GM19397 (cell line): ENCODE measurements at regions not wholly inside any gene's neighbourhood (a gene's known extent, or its start where the extent isn't known, plus 50 kb on each side); places are given as distances from the start of the nearest gene placed in this dataset.
A peak's percentile ranks its signal among the peaks of the same experiment; 100 is the strongest.

Experiments used
- ATAC-seq: cut with Tn5 transposase; IDR thresholded peaks from one replicate; pipeline ENCODE4 v1.9.1; 2021; ENCODE audit warnings: mild to moderate bottlenecking, moderate library complexity; ENCODE audit not compliant: unreplicated experiment

DNA sequence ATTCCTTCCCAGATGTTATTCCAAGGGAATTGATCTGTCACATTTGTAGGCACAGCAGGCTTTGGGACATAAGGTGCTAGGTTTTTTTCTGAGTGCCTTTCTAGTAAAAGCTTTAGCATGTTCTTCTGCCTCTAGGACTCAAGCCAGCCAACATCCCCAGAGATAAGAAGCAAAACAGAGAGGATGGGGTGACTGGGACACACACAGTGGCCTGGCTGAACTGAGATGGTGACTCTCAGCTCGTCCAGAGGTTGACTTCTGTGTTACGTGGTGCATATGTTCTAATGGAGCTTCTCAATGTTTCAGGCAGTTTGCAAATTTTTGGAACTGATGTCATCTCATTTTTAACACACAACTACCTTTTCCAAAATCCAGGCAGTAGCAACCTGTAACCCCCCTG lies 188.1 kb upstream of the CELF2 start:
- no peak for ATAC-seq

DNA sequence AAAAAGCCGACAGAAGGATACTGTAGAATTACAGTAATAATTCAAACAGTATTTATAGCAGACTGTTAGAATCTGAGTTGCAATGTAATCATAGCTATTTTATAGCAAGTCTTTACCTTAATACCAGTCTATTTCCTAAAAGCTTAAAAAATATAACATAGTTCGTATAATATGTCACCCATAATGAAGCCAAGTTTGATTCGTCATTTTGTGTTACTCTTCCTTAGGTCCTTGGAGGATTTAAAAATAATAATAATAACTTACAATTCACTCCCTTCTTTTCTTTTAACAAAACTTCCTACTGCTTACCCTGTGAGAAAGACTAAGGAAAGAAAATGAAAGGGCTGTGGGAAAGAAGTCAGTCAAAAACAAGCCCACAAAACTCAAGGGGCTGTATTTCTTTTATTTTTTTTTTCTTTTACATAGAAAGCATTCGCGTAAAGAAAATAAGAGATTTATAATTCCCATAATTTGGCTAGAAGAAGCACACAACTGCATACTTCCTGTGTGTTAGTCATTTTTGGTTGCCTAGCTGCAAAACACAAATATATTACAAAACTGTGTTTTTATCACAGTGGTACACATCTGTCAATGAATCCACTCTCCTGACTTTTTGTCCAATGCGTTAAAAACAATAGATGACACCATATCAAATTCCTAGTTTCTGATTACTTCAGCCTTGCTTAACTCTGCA lies 187.2 kb upstream of the CELF2 start:
- no peak for ATAC-seq

DNA sequence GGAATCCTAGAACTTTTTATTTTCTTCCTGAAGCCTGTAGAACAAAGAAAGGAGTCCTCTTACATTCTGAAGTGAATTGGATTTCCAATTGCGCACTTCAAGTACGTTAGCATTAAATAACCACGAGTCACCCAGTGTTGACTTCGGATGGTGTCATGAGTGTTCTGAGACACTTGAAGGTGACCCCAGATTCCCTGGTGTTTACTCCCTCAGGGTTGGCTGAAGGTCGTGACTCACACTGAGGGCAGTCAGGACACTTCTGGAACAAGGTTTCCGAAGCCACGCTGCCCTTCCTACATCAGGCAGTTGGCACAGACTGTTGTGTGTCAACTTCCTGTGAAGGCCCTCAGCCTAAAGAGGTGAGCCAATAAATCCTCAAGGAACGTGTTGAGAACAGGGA lies 186.6 kb upstream of the CELF2 start:
- no peak for ATAC-seq

DNA sequence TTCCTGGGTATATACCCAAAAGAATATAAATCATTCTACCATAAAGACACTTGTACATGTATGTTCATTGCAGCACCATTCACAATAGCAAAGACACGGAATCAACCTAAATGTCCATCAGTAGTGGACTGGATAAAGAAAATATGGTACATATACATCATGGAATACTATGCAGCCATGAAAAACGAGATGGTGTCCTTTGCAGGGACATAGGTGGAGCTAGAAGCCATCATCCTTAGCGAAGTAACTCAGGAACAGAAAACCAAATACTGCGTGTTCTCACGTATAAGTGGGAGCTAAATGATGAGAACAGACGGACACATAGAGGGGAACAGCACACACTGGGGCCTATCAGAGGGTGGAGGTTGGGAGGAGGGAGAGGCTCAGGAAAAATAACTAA lies 183.7 kb upstream of the CELF2 start:
- no peak for ATAC-seq

DNA sequence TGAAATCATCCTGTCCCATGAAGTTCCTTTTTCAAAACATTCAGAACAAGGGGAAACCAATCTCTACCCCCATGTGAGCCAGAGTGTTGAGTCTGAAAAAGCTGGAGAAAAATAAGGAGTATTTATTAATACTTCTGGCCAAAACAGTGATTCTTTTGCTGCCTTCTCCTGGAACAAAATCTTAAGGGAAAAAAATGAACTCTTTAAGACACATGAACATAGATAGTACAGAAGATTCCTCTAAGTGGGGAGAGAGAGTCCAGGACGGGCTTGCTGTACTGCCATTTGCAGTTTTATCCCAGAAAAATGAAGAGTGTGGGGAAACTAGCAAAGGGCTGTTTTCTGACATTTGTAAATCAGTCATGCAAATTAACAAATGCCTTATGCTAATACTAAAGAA lies 173.4 kb upstream of the CELF2 start:
- no peak for ATAC-seq

DNA sequence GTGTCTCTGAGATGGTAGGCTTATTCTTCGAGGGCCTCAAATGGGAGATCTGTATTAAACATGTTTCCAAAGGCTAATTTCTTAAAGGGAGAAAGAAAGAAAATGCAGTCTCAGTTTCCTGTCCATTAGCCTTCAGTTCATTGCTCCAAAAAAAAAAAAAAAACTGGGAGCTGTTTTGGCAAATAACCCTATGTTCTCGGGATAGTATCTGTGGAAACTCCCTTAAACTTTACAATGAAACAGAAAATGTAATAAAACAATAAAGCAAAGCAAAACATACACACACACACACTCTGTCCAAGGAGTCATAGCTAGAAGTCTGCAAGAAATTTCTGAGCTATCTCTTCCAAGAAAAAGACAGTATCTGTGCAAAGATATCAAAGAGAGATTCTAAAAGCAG lies 172.5 kb upstream of the CELF2 start:
- no peak for ATAC-seq

DNA sequence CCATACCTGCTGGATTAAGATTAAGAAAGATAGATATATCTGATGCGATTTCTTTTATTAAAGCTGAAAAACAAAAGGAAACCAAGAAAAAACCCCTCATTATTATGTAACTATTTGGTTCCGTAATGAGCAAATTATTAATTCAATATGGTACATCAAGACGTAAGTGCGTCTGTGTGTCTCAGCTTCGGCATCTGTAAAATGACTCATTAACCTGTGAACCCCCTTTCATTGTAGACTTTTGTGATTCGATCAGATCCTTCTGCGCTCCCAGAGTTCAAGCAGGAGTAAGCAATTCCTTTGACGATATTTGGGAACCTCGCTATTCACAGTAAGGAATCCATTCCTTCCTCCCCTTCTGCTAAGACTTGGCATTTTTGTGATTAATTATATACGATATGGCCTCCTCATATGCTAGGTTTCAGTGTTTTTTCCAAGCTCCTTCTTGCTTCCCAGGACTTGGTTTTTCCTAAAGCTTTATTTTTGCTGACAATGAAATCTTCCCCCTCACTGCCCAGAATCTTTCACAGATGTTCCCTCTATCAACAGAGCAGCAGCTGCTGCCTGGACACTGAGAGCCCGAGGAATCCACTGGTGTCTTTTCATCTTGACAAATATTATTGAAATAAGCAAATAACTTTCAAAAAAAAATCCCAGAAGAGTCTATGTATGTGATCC lies 171.7 kb upstream of the CELF2 start:
- no peak for ATAC-seq

DNA sequence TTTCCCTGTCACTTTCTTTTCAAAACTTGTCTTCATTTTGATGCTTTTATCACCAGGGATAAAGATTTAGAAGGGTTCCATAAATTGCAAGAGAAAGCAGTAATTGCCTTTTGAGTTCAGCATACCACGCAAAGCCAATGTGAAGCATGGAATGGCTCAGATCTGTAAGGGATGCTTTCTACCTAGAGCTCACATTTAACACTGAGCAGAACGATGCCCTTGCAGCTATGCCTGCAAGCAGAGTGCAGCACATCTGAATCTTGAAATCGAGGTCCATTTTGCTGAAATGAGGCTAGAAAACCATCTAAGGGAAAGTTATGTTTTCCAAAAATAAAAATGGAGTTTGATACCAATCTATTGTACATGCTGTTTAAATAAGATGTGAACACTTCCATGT lies 171.2 kb upstream of the CELF2 start:
- ATAC-seq = no peak

DNA sequence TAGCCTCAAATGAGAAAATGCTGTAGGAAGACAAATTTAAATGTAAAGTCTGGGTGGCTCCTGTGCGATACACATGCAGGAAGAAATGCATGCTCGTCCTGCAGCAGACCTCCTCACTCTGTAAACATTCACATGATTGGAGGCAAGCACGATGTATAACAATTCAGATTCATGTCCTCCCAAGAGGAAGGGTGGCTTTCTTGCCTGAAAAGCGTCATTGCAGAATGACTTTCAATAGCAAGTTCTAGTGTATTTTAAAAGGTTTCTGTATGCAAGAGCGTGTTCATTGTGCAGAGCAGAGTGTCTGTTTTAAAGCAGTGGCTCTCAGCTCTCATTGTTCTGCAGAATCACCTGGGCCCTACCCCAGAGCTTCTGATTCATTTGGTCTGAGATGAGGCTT lies 170.3 kb upstream of the CELF2 start:
- ATAC-seq = no peak

DNA sequence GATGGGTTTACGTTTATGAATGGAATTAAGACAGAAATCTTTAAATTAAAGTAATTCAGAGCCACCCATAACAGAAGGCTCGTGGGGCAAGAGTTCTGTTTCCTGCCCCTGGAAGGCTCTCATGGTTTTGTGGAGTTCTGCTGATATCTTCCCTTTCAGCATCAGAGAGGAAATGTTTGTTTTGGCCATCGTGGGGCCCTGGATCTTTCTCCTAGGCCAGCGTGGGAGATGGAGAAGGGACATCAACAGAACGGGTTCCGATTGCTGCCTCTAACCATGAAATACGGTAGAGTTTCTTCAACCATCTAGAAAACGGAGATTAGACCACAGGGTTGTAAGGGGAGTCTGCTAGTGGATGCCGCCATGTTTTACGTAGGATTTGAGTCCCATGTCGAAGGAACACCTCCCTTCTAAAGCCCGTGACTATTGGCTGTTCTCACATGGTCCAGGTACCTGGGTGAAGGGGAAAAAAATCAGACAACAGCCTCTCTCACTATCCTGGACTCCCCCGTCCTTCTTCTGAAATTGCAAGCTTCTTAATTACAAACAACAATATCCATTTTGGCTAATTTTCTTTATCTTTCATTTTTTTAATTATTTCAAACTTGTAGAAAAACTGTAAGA lies 169.1 kb upstream of the CELF2 start:
- no peak for ATAC-seq

DNA sequence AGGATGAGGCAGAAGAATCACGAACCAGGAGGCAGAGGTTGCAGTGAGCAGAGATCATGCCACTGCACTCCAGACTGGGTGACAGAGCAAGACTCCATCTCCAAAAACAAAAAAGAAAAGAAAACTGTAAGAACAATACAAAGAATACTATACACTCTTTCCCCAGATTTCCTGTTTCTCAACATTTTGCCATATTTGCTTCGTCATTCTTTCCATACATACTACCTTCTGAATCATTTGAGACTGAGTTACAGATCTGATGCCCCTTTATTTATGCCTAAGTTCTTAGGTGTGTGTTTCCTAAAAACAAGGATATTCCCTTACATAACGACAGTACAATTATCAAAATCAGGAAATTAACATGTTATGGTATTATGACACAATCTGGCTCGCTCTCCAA lies 168.4 kb upstream of the CELF2 start:
- ATAC-seq = no peak

DNA sequence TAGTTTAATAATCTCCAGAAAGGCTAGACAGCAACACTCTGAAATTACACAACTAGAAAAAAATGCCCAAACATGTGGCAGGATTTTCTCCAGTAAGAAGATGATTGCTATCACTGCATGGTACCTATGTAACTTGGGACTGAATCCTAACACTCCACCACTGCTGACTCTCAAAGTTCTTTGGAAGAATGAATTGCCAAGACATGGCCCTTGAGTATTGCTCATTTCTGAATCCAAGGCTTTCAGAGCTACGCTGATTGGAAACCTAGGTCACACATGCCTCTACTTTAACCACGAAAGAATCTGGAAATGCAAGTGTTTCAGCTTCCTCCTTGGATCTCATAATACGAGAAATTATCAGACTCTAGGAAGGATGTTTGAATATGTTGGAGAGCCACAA lies 167.5 kb upstream of the CELF2 start:
- ATAC-seq = no peak

DNA sequence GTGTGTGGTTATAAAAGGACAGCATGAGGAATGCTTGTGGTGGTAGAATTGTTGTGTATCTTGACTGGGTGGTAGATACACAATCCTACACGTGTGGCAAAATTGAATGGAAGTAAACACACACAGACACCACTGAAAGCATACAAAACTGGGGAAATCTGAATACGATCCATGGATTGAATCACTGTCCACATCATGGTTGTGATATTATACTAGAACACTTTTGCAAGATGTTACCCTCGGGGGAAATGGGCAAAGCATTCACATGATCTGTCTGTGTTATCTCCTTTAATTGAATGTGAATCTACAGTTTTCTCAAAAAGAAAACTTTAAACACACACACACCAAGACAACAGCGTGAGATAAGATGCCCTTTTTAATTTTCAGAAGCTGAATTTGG lies 165.2 kb upstream of the CELF2 start:
- no peak for ATAC-seq

DNA sequence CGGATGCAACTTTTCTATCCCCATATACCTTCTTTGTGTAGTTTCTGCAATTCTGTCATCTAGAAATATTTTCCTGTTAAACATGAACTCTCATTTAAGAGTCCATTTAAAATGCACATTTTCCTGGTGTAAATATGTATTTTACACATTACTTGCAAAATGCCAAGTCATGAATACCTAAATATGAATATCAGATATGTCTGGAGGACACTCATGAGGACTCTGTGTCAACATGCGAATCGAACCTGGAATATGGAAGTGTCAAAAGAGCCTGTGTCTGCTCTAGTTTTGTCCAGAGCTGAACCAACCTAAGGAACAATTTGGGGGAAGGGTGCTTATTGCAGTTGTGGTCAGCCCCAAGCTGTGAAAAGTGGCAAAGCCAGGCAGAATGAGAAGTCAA lies 163.7 kb upstream of the CELF2 start:
- no peak for ATAC-seq

DNA sequence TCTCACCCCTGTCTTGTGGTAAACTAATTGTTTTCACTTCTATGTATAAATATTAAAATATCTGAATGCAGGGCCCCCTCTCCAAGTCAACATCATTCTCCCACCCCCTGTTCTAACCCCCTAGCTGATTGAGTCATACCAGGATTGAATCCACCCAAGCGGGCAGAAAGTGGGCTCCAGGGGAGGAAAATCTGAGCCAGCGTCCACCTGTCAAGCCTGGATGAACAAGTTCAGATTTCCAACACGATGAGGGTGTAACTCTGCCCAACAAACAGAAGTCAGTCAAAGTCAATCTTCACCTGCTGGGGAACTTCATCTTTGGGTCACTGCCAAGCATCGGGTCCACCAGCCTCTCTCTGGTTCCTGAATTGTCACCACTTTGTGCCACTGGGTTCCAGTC lies 162.9 kb upstream of the CELF2 start:
- ATAC-seq = no peak

DNA sequence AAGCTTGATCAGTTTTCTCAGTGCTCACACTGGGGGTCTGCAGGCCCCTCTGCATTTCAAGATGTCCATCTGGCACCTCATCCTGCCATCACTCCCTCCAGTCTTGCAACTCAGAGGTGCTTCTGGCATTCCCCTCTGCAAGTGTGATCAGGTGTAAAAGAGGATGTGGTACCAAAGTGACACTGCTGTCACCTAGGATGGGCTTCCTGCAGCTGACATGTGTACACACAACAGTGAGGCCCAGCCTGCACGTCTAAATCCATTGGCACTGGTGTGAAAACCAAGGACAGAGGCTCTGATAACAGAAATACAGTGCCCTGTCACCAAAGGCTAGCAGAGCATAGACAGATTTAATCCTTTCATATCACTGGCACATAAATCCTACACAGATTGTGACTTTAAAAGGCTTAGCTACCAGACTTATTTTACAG lies 162.5 kb upstream of the CELF2 start:
- ATAC-seq = peak; percentile 57

DNA sequence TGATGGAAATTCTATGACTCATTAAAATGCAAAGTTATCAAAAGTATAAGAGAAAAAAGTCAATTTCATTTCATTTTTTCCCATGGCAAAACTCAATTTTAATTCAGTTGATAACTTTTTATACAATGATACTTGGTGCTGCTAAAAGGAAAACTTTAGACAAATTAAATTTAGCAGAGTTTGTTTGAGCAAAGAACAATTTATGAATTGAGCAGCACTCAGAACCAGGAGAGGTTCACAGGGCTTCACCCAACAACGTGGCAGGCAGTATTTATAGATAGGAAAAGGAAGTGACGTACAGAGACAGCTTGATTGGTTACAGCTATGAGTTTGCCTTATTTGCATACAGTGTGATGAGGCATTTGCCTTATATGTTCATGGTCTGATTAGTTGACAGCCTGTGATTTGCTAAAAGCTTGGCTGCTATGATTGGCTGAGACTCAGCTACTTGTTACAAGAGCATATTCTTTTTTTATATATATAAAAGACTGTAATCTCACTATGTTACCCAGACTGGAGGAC lies 157.2 kb upstream of the CELF2 start:
- no peak for ATAC-seq

DNA sequence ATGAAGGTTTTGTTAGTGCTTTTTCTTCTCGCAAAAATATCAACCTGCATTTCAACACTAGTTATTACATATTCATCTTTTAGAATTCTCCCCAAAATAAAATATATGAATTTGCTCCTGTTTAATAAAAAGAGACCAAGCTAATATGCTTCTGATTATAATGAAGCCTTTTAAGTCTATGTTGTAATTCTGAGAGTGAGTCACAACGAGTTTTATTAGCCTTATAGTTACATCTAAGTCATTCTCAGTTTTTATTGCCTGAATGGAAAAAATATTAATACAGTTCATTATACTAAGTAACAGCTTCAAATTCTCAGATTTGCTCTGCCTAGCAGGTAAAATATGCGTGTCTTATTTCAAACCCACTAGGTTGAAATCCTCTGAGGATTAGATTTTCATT lies 152.4 kb upstream of the CELF2 start:
- ATAC-seq = no peak

DNA sequence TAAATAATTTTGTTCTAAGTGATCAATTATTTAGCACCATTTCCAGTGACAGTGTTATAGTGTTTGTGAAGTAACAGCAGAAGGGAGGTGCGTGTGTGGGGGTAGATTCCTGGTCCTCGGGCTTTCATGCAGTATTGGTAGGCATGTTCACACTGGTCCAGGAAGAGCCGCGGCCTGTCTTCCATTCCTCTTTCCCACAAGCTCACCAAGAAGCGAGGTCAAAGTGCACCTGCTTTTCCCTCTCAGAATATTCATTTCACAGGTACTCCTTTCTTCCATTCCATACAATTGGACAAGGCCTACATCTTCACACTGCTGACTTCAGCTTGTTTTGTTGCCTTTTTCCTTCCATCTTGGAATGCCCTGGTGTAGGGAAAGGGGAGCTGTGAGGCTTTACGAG lies 151.8 kb upstream of the CELF2 start:
- no peak for ATAC-seq

DNA sequence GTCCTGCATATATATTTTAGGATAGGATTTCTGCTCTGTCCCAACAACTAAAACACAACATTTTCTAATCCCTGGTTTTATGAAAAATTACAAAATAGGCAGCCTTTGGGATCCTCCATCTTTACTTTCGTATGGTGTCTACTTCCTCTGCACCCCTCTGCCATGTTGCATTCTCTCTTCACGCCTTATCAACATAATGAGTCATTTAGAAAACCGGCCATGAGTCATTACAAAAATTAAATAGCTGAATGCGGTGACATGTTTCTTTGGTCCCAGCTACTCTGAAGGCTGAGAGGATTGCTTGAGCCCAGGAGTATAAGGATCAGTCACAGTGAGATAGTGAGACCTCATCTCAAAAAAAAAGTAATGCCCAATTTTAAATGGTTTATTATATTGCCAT lies 148.1 kb upstream of the CELF2 start:
- ATAC-seq = peak; percentile 55

DNA sequence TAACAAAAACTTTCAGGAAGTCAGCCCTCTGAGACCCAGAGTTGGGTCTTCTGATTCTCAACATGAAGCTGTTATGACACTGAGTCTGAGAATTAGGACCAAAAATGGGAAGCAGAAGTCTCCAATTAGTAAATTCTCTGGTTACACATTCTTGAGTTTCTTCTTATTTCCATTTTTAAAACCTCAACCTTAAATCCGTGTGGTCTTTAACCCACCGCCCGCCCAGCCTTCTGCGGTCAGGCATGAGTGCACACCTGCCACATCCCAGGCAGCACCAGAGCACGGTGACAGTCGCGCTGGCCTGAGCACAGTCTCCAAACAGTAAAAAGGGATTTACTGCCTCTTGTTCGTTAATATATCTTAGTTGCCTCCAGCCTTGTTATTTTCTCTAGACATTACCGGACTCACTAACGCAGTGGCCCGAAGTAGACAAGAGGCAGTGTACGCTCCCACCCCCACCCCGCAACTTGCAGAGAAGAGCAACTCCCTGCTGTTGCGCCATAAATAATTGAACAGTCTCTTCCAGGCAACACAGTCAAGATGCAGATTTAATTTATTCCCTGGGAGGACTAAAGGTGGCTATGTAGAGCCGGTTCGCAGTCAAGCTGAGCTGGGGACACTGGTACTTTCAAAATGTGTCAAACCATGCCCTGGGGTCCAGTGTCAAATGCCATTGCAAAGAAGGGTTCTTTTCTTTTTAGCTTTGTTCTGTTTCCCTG lies 147.0 kb upstream of the CELF2 start:
- no peak for ATAC-seq

DNA sequence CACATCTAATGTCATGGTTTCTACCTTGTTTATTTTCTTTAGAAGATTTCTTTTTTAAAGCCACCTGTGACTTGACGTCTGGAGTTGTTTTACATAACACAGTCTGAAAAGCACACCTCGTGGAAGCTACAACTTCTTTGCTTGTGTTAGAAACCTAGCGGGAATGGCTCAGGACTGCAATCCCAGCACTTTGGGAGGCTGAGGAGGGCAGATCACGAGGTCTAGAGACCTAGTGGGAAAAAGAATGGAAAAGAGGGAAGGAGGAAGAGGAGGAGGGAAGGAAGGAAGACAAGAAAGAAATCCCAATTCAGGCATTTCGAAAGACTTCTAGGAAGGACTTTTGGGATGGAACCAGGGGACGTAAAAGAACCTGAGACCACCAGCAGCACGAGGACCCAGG lies 146.3 kb upstream of the CELF2 start:
- ATAC-seq = no peak
